GM12873 (cell line): ENCODE measurements at regions not wholly inside any gene's neighbourhood (a gene's known extent, or its start where the extent isn't known, plus 50 kb on each side); places are given as distances from the start of the nearest gene placed in this dataset.

Experiments
- CTCF ChIP-seq: IDR thresholded peaks from 2 replicates; pipeline ENCODE4 v1.5.1; 2012; ENCODE audit warnings: low read depth, mild to moderate bottlenecking, moderate library complexity, low read length, control low read depth; ENCODE audit not compliant: insufficient read depth; ENCODE audit errors: missing control alignments

GRCh38 chr22:48697223-48697622 is 1130.5 kb downstream of the BRD1 start:
- TF ChIP-seq CTCF: no peak

GRCh38 chr22:48696371-48696770 is 1131.3 kb downstream of the BRD1 start:
- no peak for TF ChIP-seq CTCF

GRCh38 chr22:48695731-48696305 is 1131.9 kb downstream of the BRD1 start:
- no peak for TF ChIP-seq CTCF

GRCh38 chr22:48695251-48695650 is 1132.4 kb downstream of the BRD1 start:
- no peak for TF ChIP-seq CTCF

GRCh38 chr22:48694296-48694883 is 1133.3 kb downstream of the BRD1 start:
- TF ChIP-seq CTCF: no peak

- TF ChIP-seq CTCF: no peak
Measured at GRCh38 chr22:48693377-48694135, 1134.1 kb downstream of the BRD1 start.

- TF ChIP-seq CTCF: no peak
Measured at GRCh38 chr22:48692734-48693376, 1134.8 kb downstream of the BRD1 start.
